ENCODE measurements at regions not wholly inside any gene's neighbourhood (a gene's known extent, or its start where the extent isn't known, plus 50 kb on each side); places are given as distances from the start of the nearest gene placed in this dataset.
A peak's percentile ranks its signal among the peaks of the same experiment; 100 is the strongest.

GRCh38 chr5:135141303-135142268 lies 107.6 kb upstream of the PITX1 start:
- H3K9me3 ChIP-seq = no peaks in the 10 kb centered on the region
- Mint-ChIP-seq H3K27ac (no peak overlapping the region), H3K27me3 (peaks cover 9 to 13% of the 10 kb centered on the region in 2 donors), H3K9me3 (no peaks in the 10 kb centered on the region), H3K4me3 (no peak overlapping the region), H3K36me3 (no peaks in the 10 kb centered on the region), H3K4me1 (no peaks in the 10 kb centered on the region)
- H3K27me3 ChIP-seq (replicated peaks in 1 of 2; ENCODE audit: control insufficient read depth in 2 of 2, extremely low read depth in 1 of 2, insufficient read depth in 2 of 2, low read length in 1 of 2) = peaks cover 0 to 15% of the 10 kb centered on the region in 2 experiments
- no peaks in the 10 kb centered on the region for H3K36me3 ChIP-seq (ENCODE audit: control insufficient read depth in 2 of 2, extremely low read depth in 1 of 2, insufficient read depth in 1 of 2, low read length in 1 of 2)
- WGBS (ENCODE audit: insufficient coverage) = 88% methylated on average over 8 of the region's 13 CpGs
- no peaks in the 10 kb centered on the region for H3K4me1 ChIP-seq (ENCODE audit: control insufficient read depth in 1 of 2, extremely low read depth in 1 of 2, insufficient read depth in 2 of 2, low read length in 2 of 2)
- ChIA-PET POLR2A (interaction anchor here in 1 of 2 donors (0.5 kb wide), 1 partner anchor 42 kb away, joined by 5 read pairs; no protein-coding TSS in a partner anchor), CTCF (no interaction called here)
- no peak overlapping the region for H3K27ac ChIP-seq (ENCODE audit: low read length)
- DNase-seq (peak in 1 of 35 experiments; percentile 4), ATAC-seq (replicated peaks in 1 of 4) (no peak)
- no peak overlapping the region for H3K4me3 ChIP-seq (ENCODE audit: control insufficient read depth in 1 of 2, extremely low read depth in 1 of 2, low read length in 1 of 2)

GRCh38 chr5:135140446-135141204 lies 106.6 kb upstream of the PITX1 start:
- peaks cover 11 to 17% of the 10 kb centered on the region in 2 donors for H3K27me3 Mint-ChIP-seq
- no peak overlapping the region for H3K27ac ChIP-seq (ENCODE audit: low read length)
- ChIA-PET POLR2A (interaction anchor here in 1 of 2 donors (0.5 kb wide), 1 partner anchor 43 kb away, joined by 5 read pairs; no protein-coding TSS in a partner anchor), CTCF (no interaction called here)
- no peak overlapping the region for H3K4me3 ChIP-seq (ENCODE audit: control insufficient read depth in 1 of 2, extremely low read depth in 1 of 2, low read length in 1 of 2)
- no peaks in the 10 kb centered on the region for H3K36me3 ChIP-seq (ENCODE audit: control insufficient read depth in 2 of 2, extremely low read depth in 1 of 2, insufficient read depth in 1 of 2, low read length in 1 of 2)
- ATAC-seq (replicated peaks in 1 of 4) = no peak
- H3K27ac Mint-ChIP-seq = no peak overlapping the region
- H3K9me3 ChIP-seq = no peaks in the 10 kb centered on the region
- no peak overlapping the region for H3K4me3 Mint-ChIP-seq
- H3K9me3 Mint-ChIP-seq = no peaks in the 10 kb centered on the region
- H3K4me1 ChIP-seq (ENCODE audit: control insufficient read depth in 1 of 2, extremely low read depth in 1 of 2, insufficient read depth in 2 of 2, low read length in 2 of 2) = no peaks in the 10 kb centered on the region
- H3K4me1 Mint-ChIP-seq = no peaks in the 10 kb centered on the region
- peaks cover 0 to 19% of the 10 kb centered on the region in 2 experiments for H3K27me3 ChIP-seq (replicated peaks in 1 of 2; ENCODE audit: control insufficient read depth in 2 of 2, extremely low read depth in 1 of 2, insufficient read depth in 2 of 2, low read length in 1 of 2)
- WGBS (ENCODE audit: insufficient coverage) = 50% methylated on average over 5 of the region's 9 CpGs
- DNase-seq = peak in 2 of 35 experiments; percentile 8 to 34
- no peaks in the 10 kb centered on the region for H3K36me3 Mint-ChIP-seq

GRCh38 chr5:135139381-135140134 lies 105.5 kb upstream of the PITX1 start:
- Histone ChIP-seq H3K36me3 (ENCODE audit: control insufficient read depth in 2 of 2, extremely low read depth in 1 of 2, insufficient read depth in 1 of 2, low read length in 1 of 2) (no peaks in the 10 kb centered on the region), H3K4me1 (ENCODE audit: control insufficient read depth in 1 of 2, extremely low read depth in 1 of 2, insufficient read depth in 2 of 2, low read length in 2 of 2) (no peaks in the 10 kb centered on the region), H3K27me3 (replicated peaks in 1 of 2; ENCODE audit: control insufficient read depth in 2 of 2, extremely low read depth in 1 of 2, insufficient read depth in 2 of 2, low read length in 1 of 2) (peaks cover 2 to 24% of the 10 kb centered on the region in 2 experiments), H3K4me3 (ENCODE audit: control insufficient read depth in 1 of 2, extremely low read depth in 1 of 2, low read length in 1 of 2) (no peak overlapping the region), H3K9me3 (no peaks in the 10 kb centered on the region), H3K27ac (ENCODE audit: low read length) (no peak overlapping the region)
- Mint-ChIP-seq H3K27me3 (peaks cover 12 to 17% of the 10 kb centered on the region in 2 donors), H3K36me3 (no peaks in the 10 kb centered on the region), H3K4me1 (no peaks in the 10 kb centered on the region), H3K9me3 (no peaks in the 10 kb centered on the region), H3K27ac (no peak overlapping the region), H3K4me3 (no peak overlapping the region)
- DNase-seq (no peak), ATAC-seq (replicated peaks in 1 of 4) (no peak)
- ChIA-PET CTCF (no interaction called here), POLR2A (no interaction called here)
- 82% methylated on average over 10 of the region's 12 CpGs for WGBS (ENCODE audit: insufficient coverage)

- Mint-ChIP-seq H3K27ac (no peak overlapping the region), H3K4me1 (no peaks in the 10 kb centered on the region), H3K4me3 (no peak overlapping the region), H3K36me3 (no peaks in the 10 kb centered on the region), H3K27me3 (peaks cover 12 to 14% of the 10 kb centered on the region in 2 donors), H3K9me3 (no peaks in the 10 kb centered on the region)
- no CpG with 5 or more reads among the region's 4 CpGs for WGBS (ENCODE audit: insufficient coverage)
- Histone ChIP-seq H3K4me3 (ENCODE audit: control insufficient read depth in 1 of 2, extremely low read depth in 1 of 2, low read length in 1 of 2) (no peak overlapping the region), H3K27ac (ENCODE audit: low read length) (no peak overlapping the region), H3K27me3 (replicated peaks in 1 of 2; ENCODE audit: control insufficient read depth in 2 of 2, extremely low read depth in 1 of 2, insufficient read depth in 2 of 2, low read length in 1 of 2) (peaks cover 2 to 31% of the 10 kb centered on the region in 2 experiments), H3K4me1 (ENCODE audit: control insufficient read depth in 1 of 2, extremely low read depth in 1 of 2, insufficient read depth in 2 of 2, low read length in 2 of 2) (no peaks in the 10 kb centered on the region), H3K9me3 (no peaks in the 10 kb centered on the region), H3K36me3 (ENCODE audit: control insufficient read depth in 2 of 2, extremely low read depth in 1 of 2, insufficient read depth in 1 of 2, low read length in 1 of 2) (no peaks in the 10 kb centered on the region)
- ATAC-seq (replicated peaks in 1 of 4) (no peak), DNase-seq (no peak)
- CTCF ChIA-PET = no interaction called here
- POLR2A ChIA-PET = no interaction called here
Observed at GRCh38 chr5:135138116-135138850, 104.3 kb upstream of the PITX1 start.

GRCh38 chr5:135137146-135137915 lies 103.3 kb upstream of the PITX1 start:
- Mint-ChIP-seq H3K36me3 (no peaks in the 10 kb centered on the region), H3K27ac (no peak overlapping the region), H3K27me3 (peaks cover 12 to 14% of the 10 kb centered on the region in 2 donors), H3K4me3 (no peak overlapping the region), H3K4me1 (no peaks in the 10 kb centered on the region), H3K9me3 (no peaks in the 10 kb centered on the region)
- Histone ChIP-seq H3K27me3 (replicated peaks in 1 of 2; ENCODE audit: control insufficient read depth in 2 of 2, extremely low read depth in 1 of 2, insufficient read depth in 2 of 2, low read length in 1 of 2) (peaks cover 2 to 31% of the 10 kb centered on the region in 2 experiments), H3K27ac (ENCODE audit: low read length) (no peak overlapping the region), H3K36me3 (ENCODE audit: control insufficient read depth in 2 of 2, extremely low read depth in 1 of 2, insufficient read depth in 1 of 2, low read length in 1 of 2) (no peaks in the 10 kb centered on the region), H3K4me3 (ENCODE audit: control insufficient read depth in 1 of 2, extremely low read depth in 1 of 2, low read length in 1 of 2) (no peak overlapping the region), H3K9me3 (no peaks in the 10 kb centered on the region), H3K4me1 (ENCODE audit: control insufficient read depth in 1 of 2, extremely low read depth in 1 of 2, insufficient read depth in 2 of 2, low read length in 2 of 2) (no peaks in the 10 kb centered on the region)
- ChIA-PET CTCF (no interaction called here), POLR2A (no interaction called here)
- ATAC-seq (replicated peaks in 1 of 4) = no peak
- 91% methylated on average over 7 of the region's 13 CpGs for WGBS (ENCODE audit: insufficient coverage)
- DNase-seq = no peak
